ENCODE measurements at regions not wholly inside any gene's neighbourhood (a gene's known extent, or its start where the extent isn't known, plus 50 kb on each side); places are given as distances from the start of the nearest gene placed in this dataset.

DNA sequence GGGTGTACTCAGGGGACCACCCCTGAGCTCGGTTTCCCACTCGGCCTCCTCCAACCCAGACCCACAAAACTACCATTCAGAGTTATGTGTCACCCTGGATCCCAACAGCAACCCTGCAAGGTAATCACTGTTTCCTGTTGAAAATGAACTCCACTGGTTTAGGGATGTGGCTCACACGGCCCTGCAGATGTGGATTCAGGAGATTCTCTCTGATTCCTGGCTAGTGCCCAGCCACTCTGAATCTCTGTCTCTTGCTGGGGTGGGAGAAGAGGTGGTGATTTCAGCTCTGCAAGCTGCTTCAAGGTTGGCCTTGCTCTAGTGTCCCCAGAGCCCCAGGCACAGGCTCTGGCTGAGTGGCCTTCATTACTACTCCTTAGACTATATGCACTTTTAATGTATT lies 1231.6 kb downstream of the TBC1D22A start:
- no peak for DNase-seq

GRCh38 chr22:47990481-47990880 lies 1228.0 kb downstream of the TBC1D22A start:
- no peak for DNase-seq

GRCh38 chr22:47987885-47988515 lies 1225.5 kb downstream of the TBC1D22A start:
- DNase-seq = no peak

DNA sequence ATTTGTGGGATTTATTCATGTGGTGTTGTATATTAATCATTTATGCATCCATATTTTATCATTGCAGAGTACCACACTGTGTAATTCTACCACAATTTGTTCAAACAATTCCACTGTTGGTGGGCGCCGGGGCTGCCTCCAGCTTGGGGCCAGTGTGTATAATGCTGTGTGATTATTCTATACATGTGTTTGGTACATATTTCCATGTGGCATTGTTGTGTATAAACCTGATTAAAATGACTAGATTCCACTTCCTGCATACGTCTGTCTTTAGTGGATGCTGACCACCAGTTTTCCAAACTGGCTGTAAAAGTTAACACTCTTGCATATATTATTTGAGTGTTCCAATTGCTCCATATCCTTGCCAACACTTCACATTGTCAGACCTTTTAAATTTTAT lies 1213.8 kb downstream of the TBC1D22A start:
- DNase-seq = no peak

- no peak for DNase-seq
Measured at GRCh38 chr22:47967831-47968230, 1205.4 kb downstream of the TBC1D22A start.

DNA sequence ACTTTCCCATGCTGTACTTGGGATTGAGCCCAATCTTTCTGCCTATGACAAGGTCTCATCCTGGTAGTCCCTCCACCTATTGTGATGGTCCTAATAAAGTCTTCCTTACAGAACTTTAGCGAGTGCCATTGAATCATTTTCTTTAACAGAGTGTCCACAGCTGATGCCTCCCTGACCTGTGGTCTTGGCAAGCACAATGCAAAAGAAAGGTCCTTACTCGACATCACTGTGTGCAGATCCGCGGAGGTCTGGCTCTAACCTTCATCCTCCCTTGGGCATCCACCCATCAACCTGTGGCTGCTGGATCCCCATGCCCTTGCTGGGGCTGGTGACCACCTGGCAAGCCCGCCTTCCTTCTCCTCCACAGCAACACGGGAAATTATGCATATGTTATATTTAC lies 1203.9 kb downstream of the TBC1D22A start:
- DNase-seq = no peak

- DNase-seq = no peak
Measured at GRCh38 chr22:47965896-47966295, 1203.4 kb downstream of the TBC1D22A start.

- no peak for DNase-seq
Measured at GRCh38 chr22:47965066-47965465, 1202.6 kb downstream of the TBC1D22A start.

DNA sequence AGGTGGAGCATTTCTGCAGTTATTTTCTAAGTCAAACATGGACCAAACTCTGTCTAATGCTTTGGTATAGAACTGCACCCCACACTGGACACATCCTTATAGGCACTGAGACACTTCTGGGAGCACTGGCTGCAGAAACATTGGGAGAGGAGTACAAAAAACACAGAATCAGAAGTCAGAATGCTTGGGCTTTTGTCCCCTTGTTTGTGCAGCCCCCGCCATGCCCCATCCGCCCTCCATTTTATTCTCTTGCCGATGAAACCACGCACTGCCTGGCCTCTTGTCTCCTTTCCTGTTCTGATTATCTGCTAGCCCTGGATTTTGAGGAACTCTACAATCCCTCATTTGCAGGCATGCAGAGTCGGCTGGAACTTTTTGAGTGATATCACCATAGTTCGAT lies 1201.2 kb downstream of the TBC1D22A start:
- no peak for DNase-seq

GRCh38 chr22:47957649-47958048 lies 1195.2 kb downstream of the TBC1D22A start:
- DNase-seq = no peak

- no peak for DNase-seq
Measured at GRCh38 chr22:47954107-47954506, 1191.7 kb downstream of the TBC1D22A start.

DNA sequence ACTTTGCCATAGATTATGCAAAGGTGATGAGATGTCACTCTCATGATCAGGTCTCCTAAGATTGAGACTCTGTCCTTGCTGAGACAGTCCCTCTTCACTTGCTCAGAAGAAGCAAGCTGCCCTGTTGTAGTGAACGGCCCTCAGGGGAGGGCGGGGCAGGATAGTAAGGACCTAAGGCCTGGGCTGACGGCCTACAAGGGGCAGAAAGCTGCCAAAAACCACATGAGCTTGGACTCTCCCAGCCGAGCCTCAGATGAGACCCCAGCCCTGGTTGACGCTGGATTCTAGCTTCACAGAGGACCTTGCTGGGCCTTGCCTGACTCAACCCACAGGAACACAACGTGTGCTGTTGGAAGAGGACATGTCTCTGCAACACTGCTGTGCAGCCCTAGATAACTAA lies 1182.5 kb downstream of the TBC1D22A start:
- no peak for DNase-seq

DNA sequence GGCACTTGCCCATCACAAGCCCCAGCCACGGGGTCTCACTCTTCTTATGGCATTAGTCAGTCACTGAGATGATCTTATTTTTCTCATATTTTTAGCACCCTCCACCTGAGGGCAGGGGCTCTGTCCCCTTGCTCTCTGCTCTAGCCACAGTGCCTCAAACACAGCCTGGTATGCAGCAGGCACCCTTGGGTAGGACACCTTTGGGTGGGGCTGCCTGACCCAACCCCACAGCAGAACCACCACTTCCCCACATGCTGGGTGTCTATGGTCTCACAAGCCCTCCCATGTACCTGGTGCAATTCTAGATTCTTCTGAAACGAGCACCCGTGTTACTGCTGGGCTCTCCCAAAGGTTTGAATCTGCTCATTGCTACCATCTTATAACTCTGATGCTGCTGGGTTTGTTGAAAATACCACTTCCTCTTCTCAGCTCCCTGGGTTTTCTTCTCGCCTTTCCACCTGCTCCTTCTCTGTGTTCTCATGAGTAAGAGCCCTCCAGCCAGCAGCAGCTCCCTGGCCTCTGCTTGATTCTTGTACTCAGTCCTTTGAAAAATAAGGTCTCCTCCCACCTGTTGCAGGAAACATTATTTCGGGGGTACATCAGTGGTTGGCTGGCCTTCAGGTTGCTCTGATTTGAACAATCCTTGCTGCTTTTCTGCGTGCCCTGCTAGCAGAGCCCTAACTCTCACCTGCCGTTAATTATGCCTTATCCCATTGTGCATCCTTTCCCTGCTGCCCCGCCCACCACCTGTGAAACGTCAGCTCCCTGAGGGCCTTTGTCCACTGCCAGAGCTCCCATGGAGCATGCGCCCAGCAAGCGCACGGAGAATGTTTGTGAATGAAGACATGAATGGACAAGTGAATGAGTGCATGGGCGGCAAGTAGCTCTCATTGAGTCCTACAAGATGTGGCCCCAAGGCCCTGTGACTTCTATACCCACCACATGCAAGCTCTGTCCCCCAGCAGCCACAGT lies 1181.6 kb downstream of the TBC1D22A start:
- no peak for DNase-seq

- DNase-seq = no peak
Measured at GRCh38 chr22:47940211-47940610, 1177.8 kb downstream of the TBC1D22A start.

GRCh38 chr22:47933891-47934290 lies 1171.4 kb downstream of the TBC1D22A start:
- DNase-seq = no peak

DNA sequence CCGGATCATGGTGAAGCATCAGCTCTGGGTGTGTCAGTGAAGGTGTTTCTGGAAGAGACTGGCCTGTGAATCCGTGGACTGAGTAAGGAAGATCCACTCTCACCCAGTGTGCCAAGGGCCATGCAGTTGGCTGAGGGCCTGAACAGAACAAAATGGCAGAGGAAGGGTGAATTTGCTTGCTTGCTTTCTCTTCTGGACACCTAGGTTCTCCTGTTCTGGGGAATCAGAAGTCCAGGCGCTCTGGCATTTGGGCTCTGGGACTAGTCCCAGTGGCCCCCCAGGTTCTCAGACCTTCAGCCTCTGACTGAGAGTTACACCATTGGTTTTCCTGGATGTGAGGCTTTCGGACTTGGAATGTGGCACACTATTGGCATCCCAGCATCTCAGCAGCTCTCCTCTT lies 1170.8 kb downstream of the TBC1D22A start:
- no peak for DNase-seq

- DNase-seq = no peak
Measured at GRCh38 chr22:47929646-47930185, 1167.3 kb downstream of the TBC1D22A start.

GRCh38 chr22:47929073-47929472 lies 1166.6 kb downstream of the TBC1D22A start:
- no peak for DNase-seq

DNA sequence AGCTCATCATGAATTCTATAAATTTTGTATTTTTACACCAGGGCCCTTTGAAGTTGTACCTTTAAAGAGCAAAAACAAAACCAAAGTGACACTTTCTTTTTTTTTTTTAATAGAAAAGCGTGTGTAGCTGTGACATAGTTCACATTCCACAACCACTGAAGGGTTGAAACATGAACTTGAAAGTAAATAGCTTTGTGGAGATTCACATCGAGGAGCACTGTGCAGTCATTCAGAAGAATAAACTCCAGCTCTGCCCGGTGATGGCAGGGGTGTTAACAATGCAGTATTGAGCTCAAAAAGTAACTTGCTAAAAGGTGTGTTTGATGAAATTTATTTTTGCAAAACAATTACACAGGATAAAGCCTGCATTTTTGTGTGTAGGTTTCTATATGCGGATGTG lies 1166.2 kb downstream of the TBC1D22A start:
- no peak for DNase-seq

DNA sequence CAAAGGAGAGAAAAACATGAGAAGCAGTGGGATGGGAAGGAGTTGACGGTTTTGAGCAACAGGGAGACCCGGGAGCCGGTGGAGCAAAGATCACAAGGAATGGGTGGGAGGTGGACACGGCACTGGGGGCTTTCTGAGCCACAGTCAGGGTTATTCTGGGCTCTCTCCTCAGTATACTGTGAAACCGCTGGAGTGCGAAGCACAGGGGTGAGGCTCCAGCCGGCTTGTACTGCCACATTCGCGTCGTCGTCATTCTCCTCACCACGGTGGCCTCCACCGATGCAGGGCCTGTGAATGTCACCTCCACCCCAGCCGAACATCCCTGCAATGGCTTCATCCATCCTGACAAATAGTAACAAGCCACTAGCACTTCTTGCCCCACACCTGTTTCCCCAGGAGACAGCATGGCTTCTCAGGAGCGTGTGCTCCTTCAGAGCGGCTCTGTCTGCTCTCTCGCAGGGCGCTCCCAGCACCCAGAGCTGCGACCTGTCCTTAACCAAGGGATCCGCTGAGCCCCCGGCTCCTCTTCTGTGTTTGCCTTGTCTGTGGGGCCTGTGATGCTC lies 1165.3 kb downstream of the TBC1D22A start:
- DNase-seq = no peak

DNA sequence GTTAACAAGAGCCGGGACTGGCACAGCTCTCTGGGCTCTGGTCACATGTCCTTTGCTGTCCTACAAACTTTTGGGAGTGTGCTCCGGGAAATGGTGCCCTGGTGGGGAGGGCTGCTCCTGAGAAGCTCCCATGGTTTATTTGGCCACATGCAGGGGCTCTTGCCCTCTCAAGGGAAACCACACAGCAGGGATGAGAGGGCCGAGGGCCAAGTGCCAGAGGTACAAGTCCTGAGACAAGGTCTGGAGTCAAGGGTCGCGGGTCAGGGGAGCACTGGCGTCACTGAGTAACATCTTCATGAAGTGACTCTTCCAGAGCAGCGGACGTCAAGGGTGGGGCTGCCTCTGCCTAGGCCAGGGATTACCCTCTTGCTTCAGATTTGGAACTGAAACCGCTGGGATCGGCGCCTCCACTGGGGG lies 1160.6 kb downstream of the TBC1D22A start:
- no peak for DNase-seq

DNA sequence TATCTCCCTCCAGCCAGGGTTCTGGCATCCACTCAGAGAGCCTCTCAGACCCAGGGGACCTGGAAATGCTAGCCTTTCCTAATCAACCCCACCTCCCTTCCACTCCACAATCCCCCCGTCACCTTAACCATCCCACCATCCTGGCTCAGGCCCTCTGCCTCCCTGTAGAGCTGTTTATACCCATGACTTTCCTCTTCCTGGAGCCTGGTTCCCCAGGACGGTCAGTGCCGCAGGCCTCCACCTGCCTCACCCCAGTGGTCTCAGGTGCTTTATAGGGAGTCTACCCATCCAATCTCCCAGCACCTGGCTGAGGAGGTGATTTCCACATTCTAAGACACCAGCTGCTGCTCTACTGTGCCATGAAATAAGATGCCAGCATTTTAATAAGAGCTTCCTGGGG lies 1159.5 kb downstream of the TBC1D22A start:
- DNase-seq = no peak

GRCh38 chr22:47920380-47920959 lies 1158.0 kb downstream of the TBC1D22A start:
- no peak for DNase-seq
